HCT116 (cell line): ENCODE measurements at regions not wholly inside any gene's neighbourhood (a gene's known extent, or its start where the extent isn't known, plus 50 kb on each side); places are given as distances from the start of the nearest gene placed in this dataset.

ENCODE experiments used
- CEBPB ChIP-seq: IDR thresholded peaks from 2 replicates; pipeline ENCODE4 v1.6.1; 2012; ENCODE audit warnings: low read depth
- ELF1 ChIP-seq: IDR thresholded peaks from 2 replicates; pipeline ENCODE4 v1.6.1; 2012; ENCODE audit warnings: low read depth, borderline replicate concordance
- EZH2phosphoT487 ChIP-seq: fragments of 200-600 bp; IDR thresholded peaks from 2 replicates; pipeline ENCODE4 v1.6.1; 2018; ENCODE audit warnings: antibody characterized with exemption, borderline replicate concordance
- POLR2A ChIP-seq: IDR thresholded peaks from 2 replicates; pipeline ENCODE4 v1.7.0; 2011; ENCODE audit warnings: borderline replicate concordance; ENCODE audit not compliant: insufficient read depth, insufficient read length; ENCODE audit errors: extremely low read depth
- RAD21 ChIP-seq: IDR thresholded peaks from 2 replicates; pipeline ENCODE4 v1.6.1; 2012; ENCODE audit warnings: low read depth, mild to moderate bottlenecking
- SP1 ChIP-seq: IDR thresholded peaks from 2 replicates; pipeline ENCODE4 v1.6.1; 2012; ENCODE audit warnings: low read depth
- TF ChIP-seq, protein P1 (sequence below), 3 experiments: fragments of 200-600 bp in 1 of 3; sonication (generic) in 1 of 3; IDR thresholded peaks in 2 of 3; conservative IDR thresholded peaks in 1 of 3; 2 replicates each; pipeline ENCODE4 v1.5.1; 2012 to 2017; ENCODE audit warnings: low read depth in 2 of 3, low read length in 2 of 3, antibody characterized with exemption in 1 of 3, borderline replicate concordance in 1 of 3, control low read depth in 1 of 3, mild to moderate bottlenecking in 1 of 3, mixed read lengths in 1 of 3, mixed run types in 1 of 3, moderate library complexity in 1 of 3; ENCODE audit not compliant: insufficient read depth in 1 of 3

DNA sequence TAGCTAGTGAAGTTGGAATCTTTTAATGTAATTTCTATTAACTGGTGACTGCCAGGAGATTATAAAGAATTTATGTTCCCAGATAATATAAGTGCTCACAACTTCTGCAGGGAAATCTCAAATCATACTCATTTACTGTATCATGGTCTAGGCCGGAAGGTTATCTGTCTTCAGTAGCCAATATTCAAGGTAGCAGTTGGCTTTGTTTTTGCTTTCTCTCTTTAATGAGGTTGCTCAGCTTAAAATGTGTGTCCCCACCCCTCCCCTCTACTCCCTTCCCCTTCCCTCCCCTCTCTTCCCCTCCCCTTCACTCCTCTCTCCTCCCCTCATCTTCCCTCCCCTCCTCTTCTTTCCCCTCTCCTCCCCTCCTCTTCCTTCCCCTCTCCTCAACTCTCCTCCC lies 117.6 kb downstream of the HPGD start:
- TF ChIP-seq SP1 (no peak), CEBPB (no peak), ELF1 (no peak), EZH2phosphoT487 (no peak), RAD21 (no peak), POLR2A (no peak)
- TF ChIP-seq, protein P1, sequence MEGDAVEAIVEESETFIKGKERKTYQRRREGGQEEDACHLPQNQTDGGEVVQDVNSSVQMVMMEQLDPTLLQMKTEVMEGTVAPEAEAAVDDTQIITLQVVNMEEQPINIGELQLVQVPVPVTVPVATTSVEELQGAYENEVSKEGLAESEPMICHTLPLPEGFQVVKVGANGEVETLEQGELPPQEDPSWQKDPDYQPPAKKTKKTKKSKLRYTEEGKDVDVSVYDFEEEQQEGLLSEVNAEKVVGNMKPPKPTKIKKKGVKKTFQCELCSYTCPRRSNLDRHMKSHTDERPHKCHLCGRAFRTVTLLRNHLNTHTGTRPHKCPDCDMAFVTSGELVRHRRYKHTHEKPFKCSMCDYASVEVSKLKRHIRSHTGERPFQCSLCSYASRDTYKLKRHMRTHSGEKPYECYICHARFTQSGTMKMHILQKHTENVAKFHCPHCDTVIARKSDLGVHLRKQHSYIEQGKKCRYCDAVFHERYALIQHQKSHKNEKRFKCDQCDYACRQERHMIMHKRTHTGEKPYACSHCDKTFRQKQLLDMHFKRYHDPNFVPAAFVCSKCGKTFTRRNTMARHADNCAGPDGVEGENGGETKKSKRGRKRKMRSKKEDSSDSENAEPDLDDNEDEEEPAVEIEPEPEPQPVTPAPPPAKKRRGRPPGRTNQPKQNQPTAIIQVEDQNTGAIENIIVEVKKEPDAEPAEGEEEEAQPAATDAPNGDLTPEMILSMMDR (IDR thresholded peaks at IDR 0.05 in 2 of 3, conservative IDR thresholded peaks at IDR 0.05 in 1 of 3; ENCODE audit: borderline replicate concordance in 1 of 3, insufficient read depth in 1 of 3, low read depth in 2 of 3, low read length in 2 of 3) = no peak
